ENCODE measurements at regions not wholly inside any gene's neighbourhood (a gene's known extent, or its start where the extent isn't known, plus 50 kb on each side); places are given as distances from the start of the nearest gene placed in this dataset.

DNA sequence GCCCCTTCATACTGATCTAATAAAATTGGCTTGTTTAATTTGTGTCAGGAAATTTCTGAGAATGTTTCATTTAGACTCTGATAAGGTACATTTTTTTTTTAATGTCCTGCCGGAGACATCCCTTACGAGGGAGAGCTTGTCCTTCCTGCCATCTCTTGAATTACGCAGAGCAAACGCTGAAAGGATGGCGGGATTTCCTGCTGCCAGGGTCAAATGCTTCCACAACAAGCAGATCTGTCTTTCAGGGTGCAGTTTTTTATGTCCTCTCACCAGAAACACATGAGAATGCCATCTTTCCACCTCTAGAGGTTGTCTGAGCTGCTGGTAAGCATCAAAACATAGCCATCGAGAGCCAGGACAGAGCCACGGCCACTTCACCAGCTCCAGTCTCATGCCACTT is 126.8 kb upstream of the ARHGAP5 start:
- Histone ChIP-seq H3K79me2 (ENCODE audit: control insufficient read depth, insufficient read depth, low read length) (no peaks in the 10 kb centered on the region), H3K9ac (ENCODE audit: insufficient read depth, low read length) (no peak overlapping the region), H3K27me3 (ENCODE audit: control insufficient read depth, insufficient read depth, low read length) (no peaks in the 10 kb centered on the region), H3K36me3 (ENCODE audit: control insufficient read depth, insufficient read depth, low read length) (no peaks in the 10 kb centered on the region), H3K27ac (ENCODE audit: insufficient read depth, low read length) (no peak overlapping the region), H3K4me1 (ENCODE audit: control insufficient read depth, extremely low read depth, insufficient read depth, low read length) (peaks cover 4% of the 10 kb centered on the region), H2AFZ (ENCODE audit: low read length) (peak overlapping the region; percentile 0), H3K4me2 (ENCODE audit: extremely low read depth, insufficient read depth, low read length) (peak overlapping the region; percentile 68), H3K4me3 (replicated peaks in 1 of 4; ENCODE audit: control extremely low read depth in 1 of 4, insufficient read depth in 1 of 4, low read depth in 3 of 4, low read length in 4 of 4) (no peak overlapping the region), H4K20me1 (ENCODE audit: control insufficient read depth, extremely low read depth, insufficient read depth, low read length) (no peaks in the 10 kb centered on the region), H3K9me3 (ENCODE audit: control insufficient read depth, insufficient read depth, low read depth, low read length) (no peaks in the 10 kb centered on the region)
- TF ChIP-seq, protein P1, sequence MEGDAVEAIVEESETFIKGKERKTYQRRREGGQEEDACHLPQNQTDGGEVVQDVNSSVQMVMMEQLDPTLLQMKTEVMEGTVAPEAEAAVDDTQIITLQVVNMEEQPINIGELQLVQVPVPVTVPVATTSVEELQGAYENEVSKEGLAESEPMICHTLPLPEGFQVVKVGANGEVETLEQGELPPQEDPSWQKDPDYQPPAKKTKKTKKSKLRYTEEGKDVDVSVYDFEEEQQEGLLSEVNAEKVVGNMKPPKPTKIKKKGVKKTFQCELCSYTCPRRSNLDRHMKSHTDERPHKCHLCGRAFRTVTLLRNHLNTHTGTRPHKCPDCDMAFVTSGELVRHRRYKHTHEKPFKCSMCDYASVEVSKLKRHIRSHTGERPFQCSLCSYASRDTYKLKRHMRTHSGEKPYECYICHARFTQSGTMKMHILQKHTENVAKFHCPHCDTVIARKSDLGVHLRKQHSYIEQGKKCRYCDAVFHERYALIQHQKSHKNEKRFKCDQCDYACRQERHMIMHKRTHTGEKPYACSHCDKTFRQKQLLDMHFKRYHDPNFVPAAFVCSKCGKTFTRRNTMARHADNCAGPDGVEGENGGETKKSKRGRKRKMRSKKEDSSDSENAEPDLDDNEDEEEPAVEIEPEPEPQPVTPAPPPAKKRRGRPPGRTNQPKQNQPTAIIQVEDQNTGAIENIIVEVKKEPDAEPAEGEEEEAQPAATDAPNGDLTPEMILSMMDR (conservative IDR thresholded peaks at IDR 0.05 in 1 of 2, IDR thresholded peaks at IDR 0.05 in 1 of 2; ENCODE audit: low read depth in 1 of 2, low read length in 2 of 2): no peak
- no peak for TF ChIP-seq EZH2 (IDR thresholded peaks at IDR 0.05; ENCODE audit: low read length, missing control alignments)
- no peak for DNase-seq (ENCODE audit: low read depth in 2 of 2)

DNA sequence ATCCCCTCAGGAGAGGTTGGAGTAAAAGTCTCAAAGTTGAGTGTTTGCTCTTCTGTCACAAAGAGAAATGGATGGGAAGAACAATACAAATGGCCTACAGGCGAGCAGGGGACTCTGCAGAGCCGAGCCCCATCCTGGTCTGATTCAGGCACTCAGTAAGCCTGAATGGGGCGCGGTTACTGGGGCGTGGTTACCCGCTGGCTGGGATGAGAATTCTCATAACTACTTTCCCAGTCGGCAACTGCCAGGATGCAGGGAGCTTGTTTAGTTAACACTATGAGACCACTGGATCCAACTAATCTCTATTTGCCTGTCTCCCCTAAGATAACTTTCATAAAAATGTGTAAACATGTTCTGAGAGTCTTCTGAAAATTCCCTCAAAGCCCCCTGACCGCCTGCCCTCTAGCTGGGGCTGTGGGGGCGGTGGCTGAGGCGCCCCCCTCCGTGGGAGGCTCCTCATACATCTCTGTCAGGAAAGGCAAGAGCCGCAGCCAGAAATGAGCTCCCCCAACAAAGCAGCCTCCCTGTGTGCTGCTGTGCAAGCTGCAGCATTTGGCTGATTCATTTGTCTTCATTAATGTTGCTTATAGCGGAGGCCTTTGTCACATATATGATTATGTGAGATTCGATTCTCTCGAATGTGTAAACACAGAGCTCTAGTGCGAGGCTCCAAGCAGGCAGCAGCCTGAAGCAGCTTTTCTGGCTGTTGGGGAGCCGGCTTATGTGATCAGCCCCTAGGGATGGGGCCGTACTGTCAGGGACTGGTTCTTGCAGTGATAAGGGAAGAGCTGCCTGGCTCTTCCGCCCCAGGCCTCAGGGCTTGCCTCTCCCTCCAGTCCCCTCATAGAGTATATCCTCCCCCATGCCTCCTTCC is 126.1 kb upstream of the ARHGAP5 start:
- no peaks in the 10 kb centered on the region for H3K79me2 ChIP-seq (ENCODE audit: control insufficient read depth, insufficient read depth, low read length)
- no peaks in the 10 kb centered on the region for H3K9me3 ChIP-seq (ENCODE audit: control insufficient read depth, insufficient read depth, low read depth, low read length)
- no peak overlapping the region for H3K27ac ChIP-seq (ENCODE audit: insufficient read depth, low read length)
- H4K20me1 ChIP-seq (ENCODE audit: control insufficient read depth, extremely low read depth, insufficient read depth, low read length): no peaks in the 10 kb centered on the region
- H3K36me3 ChIP-seq (ENCODE audit: control insufficient read depth, insufficient read depth, low read length): no peaks in the 10 kb centered on the region
- no peak overlapping the region for H3K9ac ChIP-seq (ENCODE audit: insufficient read depth, low read length)
- H3K27me3 ChIP-seq (ENCODE audit: control insufficient read depth, insufficient read depth, low read length): no peaks in the 10 kb centered on the region
- peak overlapping the region; percentile 0 for H2AFZ ChIP-seq (ENCODE audit: low read length)
- H3K4me1 ChIP-seq (ENCODE audit: control insufficient read depth, extremely low read depth, insufficient read depth, low read length): peaks cover 4% of the 10 kb centered on the region
- H3K4me2 ChIP-seq (ENCODE audit: extremely low read depth, insufficient read depth, low read length): peak overlapping the region; percentile 68
- no peak overlapping the region for H3K4me3 ChIP-seq (replicated peaks in 1 of 4; ENCODE audit: control extremely low read depth in 1 of 4, insufficient read depth in 1 of 4, low read depth in 3 of 4, low read length in 4 of 4)
- peak; percentile 70 to 81 for DNase-seq (ENCODE audit: low read depth in 2 of 2)
- TF ChIP-seq, protein P1 (conservative IDR thresholded peaks at IDR 0.05 in 1 of 2, IDR thresholded peaks at IDR 0.05 in 1 of 2; ENCODE audit: low read depth in 1 of 2, low read length in 2 of 2): no peak

DNA sequence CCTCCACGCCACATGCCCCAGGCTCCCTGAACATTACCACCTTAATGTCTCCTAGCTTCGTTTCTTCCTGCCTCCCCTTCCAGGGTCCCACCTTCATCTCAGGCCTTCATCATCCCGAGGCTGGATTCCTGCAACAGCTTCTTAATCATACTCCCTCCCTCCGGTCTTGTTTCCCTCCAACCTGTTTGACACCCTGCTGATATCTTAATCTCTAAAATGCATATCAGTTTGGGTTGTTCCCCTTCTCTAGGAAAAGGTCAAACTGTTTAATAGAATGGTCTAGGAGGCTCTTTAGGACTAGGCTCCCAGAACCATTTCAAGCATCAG is 125.5 kb upstream of the ARHGAP5 start:
- Histone ChIP-seq H3K4me3 (replicated peaks in 1 of 4; ENCODE audit: control extremely low read depth in 1 of 4, insufficient read depth in 1 of 4, low read depth in 3 of 4, low read length in 4 of 4) (no peak overlapping the region), H3K36me3 (ENCODE audit: control insufficient read depth, insufficient read depth, low read length) (no peaks in the 10 kb centered on the region), H2AFZ (ENCODE audit: low read length) (no peak overlapping the region), H3K4me2 (ENCODE audit: extremely low read depth, insufficient read depth, low read length) (no peak overlapping the region), H3K27me3 (ENCODE audit: control insufficient read depth, insufficient read depth, low read length) (no peaks in the 10 kb centered on the region), H3K79me2 (ENCODE audit: control insufficient read depth, insufficient read depth, low read length) (no peaks in the 10 kb centered on the region), H4K20me1 (ENCODE audit: control insufficient read depth, extremely low read depth, insufficient read depth, low read length) (no peaks in the 10 kb centered on the region), H3K9ac (ENCODE audit: insufficient read depth, low read length) (no peak overlapping the region), H3K9me3 (ENCODE audit: control insufficient read depth, insufficient read depth, low read depth, low read length) (no peaks in the 10 kb centered on the region), H3K27ac (ENCODE audit: insufficient read depth, low read length) (no peak overlapping the region), H3K4me1 (ENCODE audit: control insufficient read depth, extremely low read depth, insufficient read depth, low read length) (peaks cover 4% of the 10 kb centered on the region)
- TF ChIP-seq EZH2 (IDR thresholded peaks at IDR 0.05; ENCODE audit: low read length, missing control alignments): no peak
- TF ChIP-seq, protein P1 (conservative IDR thresholded peaks at IDR 0.05 in 1 of 2, IDR thresholded peaks at IDR 0.05 in 1 of 2; ENCODE audit: low read depth in 1 of 2, low read length in 2 of 2): no peak
- no peak for DNase-seq (ENCODE audit: low read depth in 2 of 2)

All from fibroblast of lung (primary cell).